ENCODE measurements at regions not wholly inside any gene's neighbourhood (a gene's known extent, or its start where the extent isn't known, plus 50 kb on each side); places are given as distances from the start of the nearest gene placed in this dataset.

DNA sequence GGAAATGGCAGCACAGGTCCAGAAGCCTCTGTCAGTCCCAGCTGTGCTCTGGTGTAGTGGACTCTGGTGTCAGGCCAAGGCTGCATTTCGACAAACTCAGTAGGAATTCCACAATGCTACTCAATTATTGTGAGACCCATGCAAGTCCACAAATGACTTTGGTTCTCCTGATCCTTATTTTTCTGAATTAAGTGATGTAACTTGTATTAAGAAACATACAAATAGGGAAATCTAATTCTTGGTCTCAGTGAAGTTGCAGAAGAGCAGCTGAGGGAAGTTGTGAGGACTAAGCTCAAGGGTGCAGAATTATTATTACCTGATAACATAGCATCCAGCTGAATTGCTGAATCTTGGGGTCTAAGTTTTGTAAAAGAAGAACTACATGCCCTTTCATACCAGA lies 116.8 kb downstream of the MAFB start:
- WGBS (ENCODE audit: low lambda C conversion rate, missing lambda C conversion rate), result 90% methylated on average over 1 of the region's 1 CpG
- Histone ChIP-seq H2AFZ (no peak overlapping the region), H4K20me1 (ENCODE audit: insufficient read depth, poor library complexity, severe bottlenecking) (no peaks in the 10 kb centered on the region), H3K4me1 (ENCODE audit: insufficient read depth) (no peaks in the 10 kb centered on the region), H3K27ac (no peak overlapping the region), H3K36me3 (replicated peaks; ENCODE audit: insufficient read depth, low read depth) (no peaks in the 10 kb centered on the region), H3K9me2 (replicated peaks; ENCODE audit: insufficient read depth) (no peaks in the 10 kb centered on the region), H3K79me2 (no peaks in the 10 kb centered on the region), H3K4me2 (no peak overlapping the region), H3K4me3 (no peak overlapping the region), H3K27me3 (no peaks in the 10 kb centered on the region), H3K9me3 (ENCODE audit: low read depth) (no peaks in the 10 kb centered on the region)
- DNase-seq (ENCODE audit: low spot score), result no peak
- TF ChIP-seq, protein P1, sequence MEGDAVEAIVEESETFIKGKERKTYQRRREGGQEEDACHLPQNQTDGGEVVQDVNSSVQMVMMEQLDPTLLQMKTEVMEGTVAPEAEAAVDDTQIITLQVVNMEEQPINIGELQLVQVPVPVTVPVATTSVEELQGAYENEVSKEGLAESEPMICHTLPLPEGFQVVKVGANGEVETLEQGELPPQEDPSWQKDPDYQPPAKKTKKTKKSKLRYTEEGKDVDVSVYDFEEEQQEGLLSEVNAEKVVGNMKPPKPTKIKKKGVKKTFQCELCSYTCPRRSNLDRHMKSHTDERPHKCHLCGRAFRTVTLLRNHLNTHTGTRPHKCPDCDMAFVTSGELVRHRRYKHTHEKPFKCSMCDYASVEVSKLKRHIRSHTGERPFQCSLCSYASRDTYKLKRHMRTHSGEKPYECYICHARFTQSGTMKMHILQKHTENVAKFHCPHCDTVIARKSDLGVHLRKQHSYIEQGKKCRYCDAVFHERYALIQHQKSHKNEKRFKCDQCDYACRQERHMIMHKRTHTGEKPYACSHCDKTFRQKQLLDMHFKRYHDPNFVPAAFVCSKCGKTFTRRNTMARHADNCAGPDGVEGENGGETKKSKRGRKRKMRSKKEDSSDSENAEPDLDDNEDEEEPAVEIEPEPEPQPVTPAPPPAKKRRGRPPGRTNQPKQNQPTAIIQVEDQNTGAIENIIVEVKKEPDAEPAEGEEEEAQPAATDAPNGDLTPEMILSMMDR (IDR thresholded peaks at IDR 0.05; ENCODE audit: poor library complexity), result no peak
- TF ChIP-seq EZH2 (IDR thresholded peaks at IDR 0.05; ENCODE audit: borderline replicate concordance) (no peak), EZH2phosphoT487 (IDR thresholded peaks at IDR 0.05; ENCODE audit: low read depth, severe bottlenecking, unreplicated experiment) (no peak)

DNA sequence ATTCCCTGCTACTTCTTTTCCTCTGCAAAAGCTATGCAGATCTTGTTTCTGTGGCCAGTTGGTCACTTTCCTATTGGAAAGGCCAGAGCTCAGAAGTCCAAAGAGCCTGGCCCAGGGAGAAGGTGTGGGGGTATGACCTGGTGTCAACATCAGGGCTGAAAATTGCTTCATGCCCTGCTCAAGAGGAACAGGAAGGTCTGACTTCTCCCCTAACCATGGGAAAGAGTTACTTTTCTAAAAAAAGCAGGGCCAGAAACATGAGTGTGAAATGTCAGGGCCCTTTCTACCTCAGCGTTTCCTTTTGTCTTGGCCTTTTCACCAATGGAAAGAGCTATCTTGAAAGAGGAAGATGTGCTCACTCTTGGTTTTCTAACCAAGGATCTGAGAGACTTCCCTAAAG lies 117.4 kb downstream of the MAFB start:
- Histone ChIP-seq H3K4me1 (ENCODE audit: insufficient read depth) (no peaks in the 10 kb centered on the region), H3K9me2 (replicated peaks; ENCODE audit: insufficient read depth) (no peaks in the 10 kb centered on the region), H4K20me1 (ENCODE audit: insufficient read depth, poor library complexity, severe bottlenecking) (no peaks in the 10 kb centered on the region), H3K36me3 (replicated peaks; ENCODE audit: insufficient read depth, low read depth) (no peaks in the 10 kb centered on the region), H3K4me3 (no peak overlapping the region), H2AFZ (no peak overlapping the region), H3K27ac (no peak overlapping the region), H3K79me2 (no peaks in the 10 kb centered on the region), H3K27me3 (no peaks in the 10 kb centered on the region), H3K9me3 (ENCODE audit: low read depth) (no peaks in the 10 kb centered on the region), H3K4me2 (no peak overlapping the region)
- 100% methylated on average over 1 of the region's 1 CpG for WGBS (ENCODE audit: low lambda C conversion rate, missing lambda C conversion rate)
- DNase-seq (ENCODE audit: low spot score), result no peak
- TF ChIP-seq, protein P1 (IDR thresholded peaks at IDR 0.05; ENCODE audit: poor library complexity), result no peak
- TF ChIP-seq EZH2 (IDR thresholded peaks at IDR 0.05; ENCODE audit: borderline replicate concordance) (no peak), EZH2phosphoT487 (IDR thresholded peaks at IDR 0.05; ENCODE audit: low read depth, severe bottlenecking, unreplicated experiment) (no peak)

DNA sequence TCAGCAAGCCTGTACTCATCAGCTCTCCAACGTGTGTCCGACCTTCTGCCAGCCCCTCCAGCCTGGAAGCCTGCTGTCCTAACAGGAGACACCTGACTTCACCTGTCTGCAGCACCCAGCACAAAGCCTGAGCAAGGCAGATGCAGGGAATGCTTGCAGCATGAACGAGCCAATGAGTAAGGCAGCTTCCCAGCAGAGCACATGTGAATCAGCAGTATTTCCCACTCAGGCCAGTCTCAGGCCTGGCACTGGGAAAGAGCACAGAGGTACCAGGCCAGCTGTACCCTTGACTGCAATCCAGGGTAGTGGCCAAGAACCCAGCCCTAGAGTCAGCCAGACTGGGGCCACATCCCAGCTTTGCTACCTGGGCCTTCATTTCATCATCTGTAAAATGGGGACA lies 120.8 kb downstream of the MAFB start:
- 82% methylated on average over 3 of the region's 3 CpGs for WGBS (ENCODE audit: low lambda C conversion rate, missing lambda C conversion rate)
- Histone ChIP-seq H3K27me3 (no peaks in the 10 kb centered on the region), H2AFZ (no peak overlapping the region), H4K20me1 (ENCODE audit: insufficient read depth, poor library complexity, severe bottlenecking) (no peaks in the 10 kb centered on the region), H3K27ac (no peak overlapping the region), H3K36me3 (replicated peaks; ENCODE audit: insufficient read depth, low read depth) (no peaks in the 10 kb centered on the region), H3K79me2 (no peaks in the 10 kb centered on the region), H3K4me2 (no peak overlapping the region), H3K4me1 (ENCODE audit: insufficient read depth) (no peaks in the 10 kb centered on the region), H3K4me3 (no peak overlapping the region), H3K9me3 (ENCODE audit: low read depth) (no peaks in the 10 kb centered on the region), H3K9me2 (replicated peaks; ENCODE audit: insufficient read depth) (no peaks in the 10 kb centered on the region)
- TF ChIP-seq EZH2phosphoT487 (IDR thresholded peaks at IDR 0.05; ENCODE audit: low read depth, severe bottlenecking, unreplicated experiment), result no peak
- TF ChIP-seq, protein P1 (IDR thresholded peaks at IDR 0.05; ENCODE audit: poor library complexity), result no peak
- no peak for TF ChIP-seq EZH2 (IDR thresholded peaks at IDR 0.05; ENCODE audit: borderline replicate concordance)
- no peak for DNase-seq (ENCODE audit: low spot score)

DNA sequence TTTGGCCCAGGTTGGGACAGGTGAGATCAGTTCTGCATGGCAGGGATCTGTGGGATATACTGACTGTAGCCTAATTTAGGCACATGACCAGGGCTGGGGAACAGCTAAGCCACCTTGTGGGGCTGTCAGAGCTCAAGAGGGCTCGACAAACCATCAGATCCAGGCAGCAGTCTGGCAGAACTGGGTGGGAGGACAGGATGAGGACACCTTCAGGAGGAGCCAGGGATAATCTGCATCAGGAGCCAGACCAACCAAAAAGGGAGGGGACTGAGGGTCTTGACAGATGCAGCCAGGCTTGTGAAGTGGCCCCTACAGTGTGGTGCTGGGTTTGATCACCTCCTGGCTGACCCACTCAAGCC lies 123.4 kb downstream of the MAFB start:
- H3K4me3 ChIP-seq, result no peak overlapping the region
- H3K27me3 ChIP-seq, result no peaks in the 10 kb centered on the region
- no peak for DNase-seq (ENCODE audit: low spot score)
- H3K9me3 ChIP-seq (ENCODE audit: low read depth), result no peaks in the 10 kb centered on the region
- H3K4me2 ChIP-seq, result no peak overlapping the region
- no peaks in the 10 kb centered on the region for H3K4me1 ChIP-seq (ENCODE audit: insufficient read depth)
- TF ChIP-seq, protein P1 (IDR thresholded peaks at IDR 0.05; ENCODE audit: poor library complexity), result no peak
- no peak for TF ChIP-seq EZH2phosphoT487 (IDR thresholded peaks at IDR 0.05; ENCODE audit: low read depth, severe bottlenecking, unreplicated experiment)
- no peak for TF ChIP-seq EZH2 (IDR thresholded peaks at IDR 0.05; ENCODE audit: borderline replicate concordance)
- 67% methylated on average over 1 of the region's 1 CpG for WGBS (ENCODE audit: low lambda C conversion rate, missing lambda C conversion rate)
- H3K36me3 ChIP-seq (replicated peaks; ENCODE audit: insufficient read depth, low read depth), result no peaks in the 10 kb centered on the region
- H4K20me1 ChIP-seq (ENCODE audit: insufficient read depth, poor library complexity, severe bottlenecking), result no peaks in the 10 kb centered on the region
- no peaks in the 10 kb centered on the region for H3K9me2 ChIP-seq (replicated peaks; ENCODE audit: insufficient read depth)
- no peaks in the 10 kb centered on the region for H3K79me2 ChIP-seq
- no peak overlapping the region for H3K27ac ChIP-seq
- H2AFZ ChIP-seq, result no peak overlapping the region
